Mesothelial cell of epicardium (in vitro differentiated cells): ENCODE measurements at regions not wholly inside any gene's neighbourhood (a gene's known extent, or its start where the extent isn't known, plus 50 kb on each side); places are given as distances from the start of the nearest gene placed in this dataset.

Experiments
- DNase-seq, 2 experiments: peaks; one replicate each; pipeline ENCODE4 v3.0.0; 2021; ENCODE audit warnings: low spot score in 2 of 2; ENCODE audit not compliant: unreplicated experiment in 2 of 2
- H3K27ac Mint-ChIP-seq: 2 replicates; pipeline ENCODE4 v1.8.0; 2021; ENCODE audit warnings: mixed read lengths
- H3K27me3 Mint-ChIP-seq: 2 replicates; pipeline ENCODE4 v1.8.0; 2021; ENCODE audit warnings: low read depth, mixed read lengths
- H3K36me3 Mint-ChIP-seq: 2 replicates; pipeline ENCODE4 v1.8.0; 2021; ENCODE audit warnings: mixed read lengths
- H3K4me1 Mint-ChIP-seq: 2 replicates; pipeline ENCODE4 v1.8.0; 2021; ENCODE audit warnings: mixed read lengths
- H3K4me3 Mint-ChIP-seq: 2 replicates; pipeline ENCODE4 v1.8.0; 2021; ENCODE audit warnings: mild to moderate bottlenecking, moderate library complexity, mixed read lengths
- H3K9me3 Mint-ChIP-seq: 2 replicates; pipeline ENCODE4 v1.8.0; 2021; ENCODE audit warnings: mixed read lengths
- CTCF ChIP-seq: fragments of 200-600 bp; sonication (generic); IDR thresholded peaks from one replicate; pipeline ENCODE4 v1.5.0; 2021; ENCODE audit warnings: antibody characterized with exemption; ENCODE audit not compliant: unreplicated experiment

- no peak for TF ChIP-seq CTCF
These were observed 279.5 kb downstream of the TMEM114 start for GRCh38 chr16:8310816-8311215.

GRCh38 chr16:8310323-8310722 is 280.0 kb downstream of the TMEM114 start:
- H3K27ac Mint-ChIP-seq = peak overlapping the region; percentile 68
- peaks cover 9% of the 10 kb centered on the region for H3K4me1 Mint-ChIP-seq
- TF ChIP-seq CTCF = no peak
- H3K9me3 Mint-ChIP-seq = peaks cover 10% of the 10 kb centered on the region
- no peaks in the 10 kb centered on the region for H3K36me3 Mint-ChIP-seq
- DNase-seq = no peak
- H3K4me3 Mint-ChIP-seq = no peak overlapping the region
- no peaks in the 10 kb centered on the region for H3K27me3 Mint-ChIP-seq

More at GRCh38 chr16:8310816-8311215, 279.5 kb downstream of the TMEM114 start:
- no peaks in the 10 kb centered on the region for H3K27me3 Mint-ChIP-seq
- H3K4me1 Mint-ChIP-seq = peaks cover 9% of the 10 kb centered on the region
- DNase-seq = no peak
- H3K36me3 Mint-ChIP-seq = no peaks in the 10 kb centered on the region
- H3K27ac Mint-ChIP-seq = no peak overlapping the region
- H3K9me3 Mint-ChIP-seq = peaks cover 10% of the 10 kb centered on the region
- H3K4me3 Mint-ChIP-seq = no peak overlapping the region

GRCh38 chr16:8305201-8305600 is 285.1 kb downstream of the TMEM114 start:
- no peak for DNase-seq
- Mint-ChIP-seq H3K4me3 (no peak overlapping the region), H3K4me1 (peaks cover 2% of the 10 kb centered on the region), H3K27ac (no peak overlapping the region), H3K27me3 (no peaks in the 10 kb centered on the region), H3K9me3 (peaks cover 14% of the 10 kb centered on the region), H3K36me3 (no peaks in the 10 kb centered on the region)
- no peak for TF ChIP-seq CTCF

- no peak for DNase-seq
- Mint-ChIP-seq H3K4me1 (no peaks in the 10 kb centered on the region), H3K27me3 (peaks cover 1% of the 10 kb centered on the region), H3K9me3 (peaks cover 4% of the 10 kb centered on the region), H3K4me3 (no peak overlapping the region), H3K27ac (no peak overlapping the region), H3K36me3 (no peaks in the 10 kb centered on the region)
- no peak for TF ChIP-seq CTCF
These were observed 290.7 kb downstream of the TMEM114 start for GRCh38 chr16:8299635-8300034.

- H3K27me3 Mint-ChIP-seq = peaks cover 4% of the 10 kb centered on the region
- no peak for DNase-seq
- no peaks in the 10 kb centered on the region for H3K36me3 Mint-ChIP-seq
- no peak overlapping the region for H3K27ac Mint-ChIP-seq
- no peaks in the 10 kb centered on the region for H3K9me3 Mint-ChIP-seq
- TF ChIP-seq CTCF = no peak
- H3K4me1 Mint-ChIP-seq = no peaks in the 10 kb centered on the region
- H3K4me3 Mint-ChIP-seq = no peak overlapping the region
These were observed 294.6 kb downstream of the TMEM114 start for GRCh38 chr16:8295513-8296237.

GRCh38 chr16:8293413-8293812 is 296.9 kb downstream of the TMEM114 start:
- H3K4me3 Mint-ChIP-seq = no peak overlapping the region
- no peaks in the 10 kb centered on the region for H3K36me3 Mint-ChIP-seq
- TF ChIP-seq CTCF = no peak
- no peaks in the 10 kb centered on the region for H3K9me3 Mint-ChIP-seq
- peaks cover 3% of the 10 kb centered on the region for H3K27me3 Mint-ChIP-seq
- no peaks in the 10 kb centered on the region for H3K4me1 Mint-ChIP-seq
- H3K27ac Mint-ChIP-seq = no peak overlapping the region
- DNase-seq = no peak
